Left lobe of liver (tissue), 2 donors: ENCODE measurements at regions not wholly inside any gene's neighbourhood (a gene's known extent, or its start where the extent isn't known, plus 50 kb on each side); places are given as distances from the start of the nearest gene placed in this dataset.
"Not testable (repeated sequence)": the region's sequence is repeated elsewhere in the genome, so short reads cannot be mapped to it uniquely, and the experiment has no call there.

Experiments
- ATAC-seq: fragments of 200-7000 bp; cut with Tn5 transposase; one replicate; pipeline ENCODE4 v1.9.1; 2020; ENCODE audit warnings: mild to moderate bottlenecking, moderate library complexity
- DNase-seq: peaks from one replicate; pipeline ENCODE4 v3.0.0-alpha.2; 2020; ENCODE audit warnings: low spot score
- donor health status: DM: no; HTN: no; CAD: no; lungs with moderate emphysema.
- donor health status: DM: no; HTN: yes; CAD: no.

- ATAC-seq, result no peak
- no peak for DNase-seq
Measured at GRCh38 chr14:30355431-30355913, 203.5 kb upstream of the G2E3 start.

DNA sequence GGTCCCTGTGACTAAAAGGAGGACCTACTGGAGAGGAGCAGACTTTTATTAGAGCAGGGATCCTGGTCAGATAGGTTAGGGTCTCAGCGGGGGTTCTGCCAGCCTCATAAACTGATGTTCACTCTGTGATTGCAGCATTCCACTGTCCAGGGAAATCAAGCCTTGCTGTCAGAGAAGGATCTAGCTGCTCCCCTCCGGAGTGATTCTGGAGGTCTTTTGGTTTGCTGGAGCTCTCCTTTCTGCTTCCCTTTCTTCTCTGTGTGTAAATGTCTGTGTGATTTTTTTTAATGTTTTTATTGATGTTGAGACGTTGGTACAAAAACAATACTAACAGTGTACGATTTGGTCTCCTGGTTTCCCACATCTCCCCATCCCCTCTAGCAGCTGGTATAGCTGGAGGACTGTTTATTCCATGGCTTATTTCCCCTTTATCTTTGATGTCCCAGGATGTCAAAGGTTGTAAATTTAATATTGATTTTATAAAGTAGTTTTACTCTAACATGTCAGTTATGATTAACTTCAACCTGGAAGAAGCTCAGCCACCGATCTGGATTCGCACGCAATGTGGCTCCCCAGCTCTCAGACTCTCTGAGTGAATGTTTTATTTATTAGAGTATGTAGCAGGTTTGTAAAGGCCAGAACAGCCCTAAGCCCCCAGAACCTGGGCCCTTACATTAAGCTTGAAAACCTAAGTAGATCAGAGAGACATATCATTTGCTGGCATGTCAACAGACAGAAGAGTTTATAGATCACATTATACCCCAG is 202.3 kb upstream of the G2E3 start:
- DNase-seq (no peak), ATAC-seq (no peak)

DNA sequence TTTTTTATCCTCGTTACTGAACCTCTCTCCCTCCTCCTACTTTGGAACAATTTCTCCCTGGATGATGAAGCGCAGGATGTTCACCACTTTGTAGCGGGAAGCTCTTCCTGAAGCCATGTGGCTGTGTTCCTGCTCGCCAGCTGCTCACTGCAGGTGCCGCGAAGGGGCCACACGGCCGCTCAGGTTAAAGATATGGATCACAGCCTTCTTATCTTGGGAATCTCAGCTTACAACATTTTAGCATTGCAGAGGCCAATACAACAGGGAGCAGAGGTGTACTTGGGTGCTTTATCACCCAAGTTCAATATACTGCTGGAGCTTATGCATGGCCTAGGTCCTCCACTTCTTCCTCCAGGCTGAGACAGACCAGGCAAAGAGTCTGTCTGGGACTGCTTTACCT is 201.2 kb upstream of the G2E3 start:
- ATAC-seq, result no peak
- no peak for DNase-seq

DNA sequence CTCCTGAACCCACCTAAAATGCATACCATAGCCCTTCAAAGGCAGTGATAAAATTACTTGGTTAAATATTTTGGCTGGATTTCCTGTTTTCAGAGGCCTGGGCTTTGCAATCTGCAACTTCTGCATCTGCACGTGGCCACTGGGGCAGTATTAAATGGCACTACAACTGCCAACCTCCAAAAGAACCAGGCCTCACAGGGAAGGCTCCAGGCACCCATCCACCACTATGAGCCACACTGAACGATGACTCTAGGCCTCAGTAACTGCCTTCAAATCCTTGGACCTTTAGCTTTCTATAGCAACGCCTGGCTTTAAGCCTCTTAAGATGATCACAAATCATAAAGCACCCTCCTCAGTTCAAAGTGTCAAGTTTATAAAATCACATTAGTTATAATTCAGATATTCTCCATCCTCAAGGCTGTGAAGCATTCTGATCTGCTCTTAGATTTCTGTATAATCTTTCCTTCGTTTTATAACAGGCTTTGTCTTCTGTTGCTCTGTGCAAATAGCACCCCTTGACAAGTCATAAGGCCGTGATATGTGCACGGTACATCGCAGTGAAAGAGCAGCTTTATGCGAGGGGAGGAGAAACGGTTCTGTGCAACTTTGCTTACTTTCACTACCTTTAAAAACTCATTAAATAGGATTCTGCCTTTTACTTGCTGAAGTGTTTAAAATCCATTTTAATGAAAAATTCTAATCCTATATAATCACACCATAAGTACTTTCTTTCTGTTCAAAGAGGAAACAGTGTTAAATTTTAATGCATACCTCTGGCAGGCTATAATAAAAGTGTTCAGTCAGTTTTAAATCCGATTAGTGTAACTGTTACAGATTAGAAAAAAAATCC is 196.4 kb upstream of the G2E3 start:
- ATAC-seq, result no peak
- DNase-seq, result no peak

- ATAC-seq, DNase-seq: not testable (repeated sequence)
Measured at GRCh38 chr14:30363219-30363880, 195.6 kb upstream of the G2E3 start.

GRCh38 chr14:30369502-30370180 is 189.3 kb upstream of the G2E3 start:
- no peak for ATAC-seq
- DNase-seq, result no peak

DNA sequence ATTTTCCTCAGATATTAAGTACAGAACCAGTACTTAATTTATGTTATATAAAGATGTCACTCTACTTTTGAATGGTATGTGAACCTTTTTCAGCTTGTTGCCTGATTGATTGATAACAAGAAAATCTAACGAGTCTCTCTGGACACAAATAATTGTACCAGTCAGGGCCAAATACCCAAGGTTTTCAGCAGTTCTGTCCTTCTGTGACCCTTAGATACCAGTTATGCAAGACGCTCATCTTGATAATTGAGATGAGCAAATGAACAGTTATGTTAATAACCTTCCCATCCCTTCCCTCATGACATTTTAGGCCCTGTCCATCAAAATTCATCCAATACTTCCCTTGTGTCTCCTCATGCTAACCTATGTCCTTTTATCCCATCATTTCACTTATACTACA is 185.9 kb upstream of the G2E3 start:
- no peak for ATAC-seq
- DNase-seq, result no peak

GRCh38 chr14:30373526-30373925 is 185.4 kb upstream of the G2E3 start:
- ATAC-seq, result no peak
- no peak for DNase-seq

DNA sequence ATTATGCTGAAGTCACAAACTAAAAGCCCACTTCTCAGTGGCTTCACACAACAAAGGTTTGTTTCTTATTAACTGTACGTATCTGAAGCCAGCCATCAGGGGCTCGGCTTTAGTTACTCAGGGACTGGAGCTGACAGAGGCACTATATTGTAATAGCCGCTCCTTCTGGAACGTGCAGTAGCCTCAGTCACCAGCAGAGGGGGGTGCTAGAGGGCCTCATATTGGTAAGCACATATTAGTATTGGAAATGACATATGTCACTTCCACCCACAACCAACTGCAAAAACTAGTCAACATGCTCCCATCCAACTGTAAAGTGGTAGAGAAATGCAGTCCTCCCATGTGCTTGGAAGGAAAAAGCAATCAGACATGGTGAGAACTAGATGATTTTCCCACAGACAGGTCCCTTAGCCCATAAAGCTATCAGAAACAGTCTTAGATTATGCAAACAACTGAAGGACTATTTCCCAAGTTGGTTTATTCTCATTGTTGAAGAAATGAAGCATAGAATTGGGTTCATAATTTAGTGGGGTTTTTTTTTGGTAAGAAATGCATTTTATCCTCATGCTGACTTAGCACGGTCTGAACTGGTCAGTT is 183.6 kb upstream of the G2E3 start:
- DNase-seq, result peak; percentile 71
- ATAC-seq, result peak; percentile 99

GRCh38 chr14:30381861-30382480 is 177.0 kb upstream of the G2E3 start:
- ATAC-seq (no peak), DNase-seq (no peak)

- no peak for ATAC-seq
Measured at GRCh38 chr14:30385925-30386324, 173.0 kb upstream of the G2E3 start.

DNA sequence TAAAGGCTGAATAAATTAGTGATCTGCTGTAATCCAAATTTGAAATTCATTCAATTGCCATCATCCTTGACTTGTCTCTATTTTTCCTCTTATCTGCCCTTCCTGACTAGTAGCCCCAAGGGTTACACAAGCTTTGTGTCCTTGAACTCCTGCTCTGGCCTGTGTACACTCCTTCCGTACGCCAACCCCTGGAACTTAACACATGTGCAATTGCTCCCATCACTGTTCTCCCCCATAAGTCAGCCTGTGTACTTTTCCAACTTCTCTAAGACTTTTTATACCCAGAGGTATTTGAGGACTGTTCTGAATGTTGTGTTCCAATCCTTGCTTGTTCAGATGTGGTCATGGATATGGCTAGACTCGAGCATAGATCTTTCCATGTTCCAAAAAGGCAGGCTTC is 171.1 kb upstream of the G2E3 start:
- ATAC-seq (peak; percentile 60), DNase-seq (no peak)

More at GRCh38 chr14:30385925-30386324, 173.0 kb upstream of the G2E3 start:
- DNase-seq, result no peak

- DNase-seq, result peak; percentile 48
- peak; percentile 82 for ATAC-seq
Measured at GRCh38 chr14:30389134-30389876, 169.7 kb upstream of the G2E3 start.

- ATAC-seq (no peak), DNase-seq (no peak)
Measured at GRCh38 chr14:30389877-30390385, 169.0 kb upstream of the G2E3 start.

DNA sequence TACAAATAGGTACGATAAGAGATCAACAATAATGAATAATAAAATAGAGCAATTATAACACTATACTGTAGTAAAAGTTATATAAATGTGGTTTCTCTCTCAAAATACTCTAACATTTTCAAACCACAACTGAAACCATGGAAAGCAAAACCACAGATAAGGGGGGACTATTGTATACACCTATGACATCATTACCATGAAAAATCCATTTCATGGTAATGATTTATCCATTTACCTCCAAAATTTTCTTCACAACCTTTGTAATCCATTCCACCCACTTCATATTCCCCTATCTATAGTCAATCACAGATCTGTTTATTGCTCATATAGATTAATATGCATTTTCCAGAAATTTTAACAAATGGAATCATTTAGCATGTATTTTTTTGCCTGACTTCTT is 163.9 kb upstream of the G2E3 start:
- ATAC-seq (no peak), DNase-seq (no peak)

- ATAC-seq (no peak), DNase-seq (no peak)
Measured at GRCh38 chr14:30402846-30403245, 156.1 kb upstream of the G2E3 start.

- ATAC-seq, result no peak
- no peak for DNase-seq
Measured at GRCh38 chr14:30403791-30404190, 155.2 kb upstream of the G2E3 start.

DNA sequence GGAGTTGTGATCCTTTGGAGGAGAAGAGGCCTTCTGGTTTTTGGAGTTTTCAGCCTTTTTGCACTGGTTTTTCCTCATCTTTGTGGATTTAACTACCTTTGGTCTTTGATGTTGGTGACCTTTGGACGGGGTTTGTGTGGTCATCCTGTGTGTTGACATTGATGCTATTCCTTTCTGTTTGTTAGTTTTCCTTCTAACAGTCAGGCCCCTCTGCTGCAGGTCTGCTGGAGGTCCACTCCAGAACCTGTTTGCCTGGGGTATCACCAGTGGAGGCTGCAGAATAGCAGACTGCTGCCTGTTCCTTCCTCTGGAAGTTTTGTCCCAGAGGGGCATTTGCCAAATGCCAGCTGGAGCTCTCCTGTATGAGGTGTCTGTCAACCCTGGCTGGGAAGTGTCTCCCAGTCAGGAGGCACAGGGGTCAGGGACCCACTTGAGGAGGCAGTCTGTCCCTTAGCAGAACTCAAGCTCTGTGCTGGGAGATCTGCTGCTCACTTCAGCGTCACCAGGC is 149.4 kb upstream of the G2E3 start:
- ATAC-seq, DNase-seq: not testable (repeated sequence)

GRCh38 chr14:30410986-30411385 is 148.0 kb upstream of the G2E3 start:
- ATAC-seq, result no peak
- no peak for DNase-seq
